ENCODE measurements at regions not wholly inside any gene's neighbourhood (a gene's known extent, or its start where the extent isn't known, plus 50 kb on each side); places are given as distances from the start of the nearest gene placed in this dataset.

DNA sequence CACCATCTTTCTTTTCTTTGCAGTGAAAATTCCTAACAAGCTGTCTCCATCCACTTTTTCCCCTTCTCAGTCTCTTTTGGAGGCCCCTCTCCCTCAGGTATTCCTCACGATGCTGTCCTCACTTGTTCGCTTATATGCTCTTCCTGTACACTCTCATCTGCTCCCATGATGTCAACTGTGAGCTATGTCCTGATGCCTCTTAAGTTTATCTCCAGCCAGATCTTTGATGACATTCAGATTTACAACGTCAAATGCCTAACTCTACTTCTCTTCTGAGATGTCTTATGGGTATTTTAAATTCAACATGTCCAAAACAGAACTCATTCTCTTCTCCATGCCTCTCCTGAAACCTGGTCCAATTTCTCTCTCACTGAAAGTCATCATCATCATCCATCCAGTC lies 55.1 kb upstream of the SERTAD2 start:
- TF ChIP-seq, protein P1, sequence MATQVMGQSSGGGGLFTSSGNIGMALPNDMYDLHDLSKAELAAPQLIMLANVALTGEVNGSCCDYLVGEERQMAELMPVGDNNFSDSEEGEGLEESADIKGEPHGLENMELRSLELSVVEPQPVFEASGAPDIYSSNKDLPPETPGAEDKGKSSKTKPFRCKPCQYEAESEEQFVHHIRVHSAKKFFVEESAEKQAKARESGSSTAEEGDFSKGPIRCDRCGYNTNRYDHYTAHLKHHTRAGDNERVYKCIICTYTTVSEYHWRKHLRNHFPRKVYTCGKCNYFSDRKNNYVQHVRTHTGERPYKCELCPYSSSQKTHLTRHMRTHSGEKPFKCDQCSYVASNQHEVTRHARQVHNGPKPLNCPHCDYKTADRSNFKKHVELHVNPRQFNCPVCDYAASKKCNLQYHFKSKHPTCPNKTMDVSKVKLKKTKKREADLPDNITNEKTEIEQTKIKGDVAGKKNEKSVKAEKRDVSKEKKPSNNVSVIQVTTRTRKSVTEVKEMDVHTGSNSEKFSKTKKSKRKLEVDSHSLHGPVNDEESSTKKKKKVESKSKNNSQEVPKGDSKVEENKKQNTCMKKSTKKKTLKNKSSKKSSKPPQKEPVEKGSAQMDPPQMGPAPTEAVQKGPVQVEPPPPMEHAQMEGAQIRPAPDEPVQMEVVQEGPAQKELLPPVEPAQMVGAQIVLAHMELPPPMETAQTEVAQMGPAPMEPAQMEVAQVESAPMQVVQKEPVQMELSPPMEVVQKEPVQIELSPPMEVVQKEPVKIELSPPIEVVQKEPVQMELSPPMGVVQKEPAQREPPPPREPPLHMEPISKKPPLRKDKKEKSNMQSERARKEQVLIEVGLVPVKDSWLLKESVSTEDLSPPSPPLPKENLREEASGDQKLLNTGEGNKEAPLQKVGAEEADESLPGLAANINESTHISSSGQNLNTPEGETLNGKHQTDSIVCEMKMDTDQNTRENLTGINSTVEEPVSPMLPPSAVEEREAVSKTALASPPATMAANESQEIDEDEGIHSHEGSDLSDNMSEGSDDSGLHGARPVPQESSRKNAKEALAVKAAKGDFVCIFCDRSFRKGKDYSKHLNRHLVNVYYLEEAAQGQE (IDR thresholded peaks at IDR 0.05; ENCODE audit: insufficient read depth in 1 of 2, low read depth in 2 of 2, low read length in 1 of 2): no peak
- TF ChIP-seq, protein P2, sequence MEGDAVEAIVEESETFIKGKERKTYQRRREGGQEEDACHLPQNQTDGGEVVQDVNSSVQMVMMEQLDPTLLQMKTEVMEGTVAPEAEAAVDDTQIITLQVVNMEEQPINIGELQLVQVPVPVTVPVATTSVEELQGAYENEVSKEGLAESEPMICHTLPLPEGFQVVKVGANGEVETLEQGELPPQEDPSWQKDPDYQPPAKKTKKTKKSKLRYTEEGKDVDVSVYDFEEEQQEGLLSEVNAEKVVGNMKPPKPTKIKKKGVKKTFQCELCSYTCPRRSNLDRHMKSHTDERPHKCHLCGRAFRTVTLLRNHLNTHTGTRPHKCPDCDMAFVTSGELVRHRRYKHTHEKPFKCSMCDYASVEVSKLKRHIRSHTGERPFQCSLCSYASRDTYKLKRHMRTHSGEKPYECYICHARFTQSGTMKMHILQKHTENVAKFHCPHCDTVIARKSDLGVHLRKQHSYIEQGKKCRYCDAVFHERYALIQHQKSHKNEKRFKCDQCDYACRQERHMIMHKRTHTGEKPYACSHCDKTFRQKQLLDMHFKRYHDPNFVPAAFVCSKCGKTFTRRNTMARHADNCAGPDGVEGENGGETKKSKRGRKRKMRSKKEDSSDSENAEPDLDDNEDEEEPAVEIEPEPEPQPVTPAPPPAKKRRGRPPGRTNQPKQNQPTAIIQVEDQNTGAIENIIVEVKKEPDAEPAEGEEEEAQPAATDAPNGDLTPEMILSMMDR (IDR thresholded peaks at IDR 0.05): no peak
- TF ChIP-seq POLR2AphosphoS5 (IDR thresholded peaks at IDR 0.05; ENCODE audit: low read depth, low read length): no peak
- no peak for TF ChIP-seq TCF7L2 (IDR thresholded peaks at IDR 0.05; ENCODE audit: low read depth, low read length)
